ENCODE measurements at regions not wholly inside any gene's neighbourhood (a gene's known extent, or its start where the extent isn't known, plus 50 kb on each side); places are given as distances from the start of the nearest gene placed in this dataset.

DNA sequence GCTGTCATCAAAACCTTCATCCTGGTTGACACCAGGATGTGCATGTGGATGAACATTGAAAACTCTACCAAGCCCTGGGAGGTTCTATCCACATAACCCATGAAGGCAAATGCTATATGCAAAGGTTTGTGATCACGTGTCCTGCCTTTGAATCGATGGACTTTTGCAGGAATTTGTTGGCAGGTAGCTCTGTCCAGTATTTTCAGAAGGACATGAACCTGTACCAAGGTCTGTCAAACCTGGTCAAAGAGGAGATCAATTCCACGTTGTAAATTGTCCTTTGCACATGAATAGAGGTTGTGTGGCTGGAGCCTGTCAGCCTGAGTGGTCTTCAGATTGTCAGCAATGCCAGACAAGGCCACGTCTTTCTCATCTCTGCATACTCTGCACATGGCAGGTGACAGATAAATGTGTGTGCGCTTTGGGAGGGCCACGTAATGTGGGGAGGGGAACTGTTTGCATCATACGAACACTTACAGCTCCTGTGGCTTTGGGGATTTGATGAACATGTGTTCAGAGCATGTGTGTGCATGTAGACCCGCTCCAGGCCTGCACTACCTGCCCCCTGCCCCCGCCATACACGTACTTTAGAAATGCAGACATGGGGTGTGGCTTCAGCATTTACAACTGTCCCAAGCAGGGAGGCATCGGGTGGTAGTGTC is 169.1 kb downstream of the ERMARD start (continued):
- no peak for TF ChIP-seq ZNF138 (CRISPR knock-in tag; conservative IDR thresholded peaks at IDR 0.05)
- TF ChIP-seq CBFB (CRISPR knock-in tag; IDR thresholded peaks at IDR 0.05; ENCODE audit: low read depth) = no peak
- TF ChIP-seq FOXK1 (CRISPR knock-in tag; IDR thresholded peaks at IDR 0.05) = no peak
- TF ChIP-seq, protein P1, sequence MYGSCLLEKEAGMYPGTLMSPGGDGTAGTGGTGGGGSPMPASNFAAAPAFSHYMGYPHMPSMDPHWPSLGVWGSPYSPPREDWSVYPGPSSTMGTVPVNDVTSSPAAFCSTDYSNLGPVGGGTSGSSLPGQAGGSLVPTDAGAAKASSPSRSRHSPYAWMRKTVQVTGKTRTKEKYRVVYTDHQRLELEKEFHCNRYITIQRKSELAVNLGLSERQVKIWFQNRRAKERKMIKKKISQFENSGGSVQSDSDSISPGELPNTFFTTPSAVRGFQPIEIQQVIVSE (CRISPR knock-in tag; IDR thresholded peaks at IDR 0.05; ENCODE audit: borderline replicate concordance) = no peak
- TF ChIP-seq, protein P2, sequence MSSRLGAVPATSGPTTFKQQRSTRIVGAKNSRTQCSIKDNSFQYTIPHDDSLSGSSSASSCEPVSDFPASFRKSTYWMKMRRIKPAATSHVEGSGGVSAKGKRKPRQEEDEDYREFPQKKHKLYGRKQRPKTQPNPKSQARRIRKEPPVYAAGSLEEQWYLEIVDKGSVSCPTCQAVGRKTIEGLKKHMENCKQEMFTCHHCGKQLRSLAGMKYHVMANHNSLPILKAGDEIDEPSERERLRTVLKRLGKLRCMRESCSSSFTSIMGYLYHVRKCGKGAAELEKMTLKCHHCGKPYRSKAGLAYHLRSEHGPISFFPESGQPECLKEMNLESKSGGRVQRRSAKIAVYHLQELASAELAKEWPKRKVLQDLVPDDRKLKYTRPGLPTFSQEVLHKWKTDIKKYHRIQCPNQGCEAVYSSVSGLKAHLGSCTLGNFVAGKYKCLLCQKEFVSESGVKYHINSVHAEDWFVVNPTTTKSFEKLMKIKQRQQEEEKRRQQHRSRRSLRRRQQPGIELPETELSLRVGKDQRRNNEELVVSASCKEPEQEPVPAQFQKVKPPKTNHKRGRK (CRISPR knock-in tag; IDR thresholded peaks at IDR 0.05; ENCODE audit: borderline replicate concordance) = no peak

DNA sequence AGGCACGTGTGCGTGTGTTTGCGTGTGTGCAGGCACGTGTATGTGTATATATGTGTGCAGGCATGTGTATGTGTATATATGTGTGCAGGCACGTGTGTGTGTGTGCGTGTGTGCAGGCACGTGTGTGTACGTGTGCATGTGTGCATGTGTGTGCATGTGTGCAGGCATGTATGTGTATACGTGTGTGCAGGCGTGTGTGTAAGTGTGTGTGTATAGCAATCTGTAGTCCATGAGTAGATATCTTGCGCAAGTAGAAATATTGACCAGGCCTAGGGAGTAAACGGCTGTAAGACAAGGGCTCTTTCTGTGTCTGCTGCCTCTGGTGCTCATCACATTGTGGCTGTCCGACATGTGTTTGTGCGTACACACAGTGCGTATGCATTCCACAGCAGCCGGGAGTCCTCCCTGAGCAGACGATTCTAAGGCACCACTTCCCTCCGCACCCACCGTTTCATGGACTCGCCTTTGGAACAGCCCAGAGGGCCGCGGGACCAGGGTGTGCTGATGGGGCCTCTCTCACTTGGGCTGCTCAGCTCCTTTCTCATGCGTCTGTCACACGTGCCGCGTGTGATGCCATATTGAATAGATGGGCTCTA is 167.6 kb downstream of the ERMARD start:
- ATAC-seq (no peak), DNase-seq (ENCODE audit: low spot score) (no peak)
- TF ChIP-seq FOXK1 (CRISPR knock-in tag; IDR thresholded peaks at IDR 0.05) (no peak), CBFB (CRISPR knock-in tag; IDR thresholded peaks at IDR 0.05; ENCODE audit: low read depth) (no peak), NR2C2 (CRISPR knock-in tag; IDR thresholded peaks at IDR 0.05) (no peak), GTF2I (CRISPR knock-in tag; conservative IDR thresholded peaks at IDR 0.05) (no peak), KAT7 (CRISPR knock-in tag; IDR thresholded peaks at IDR 0.05; ENCODE audit: borderline replicate concordance) (no peak), ETV6 (CRISPR knock-in tag; IDR thresholded peaks at IDR 0.05) (no peak)
- TF ChIP-seq, protein P3, sequence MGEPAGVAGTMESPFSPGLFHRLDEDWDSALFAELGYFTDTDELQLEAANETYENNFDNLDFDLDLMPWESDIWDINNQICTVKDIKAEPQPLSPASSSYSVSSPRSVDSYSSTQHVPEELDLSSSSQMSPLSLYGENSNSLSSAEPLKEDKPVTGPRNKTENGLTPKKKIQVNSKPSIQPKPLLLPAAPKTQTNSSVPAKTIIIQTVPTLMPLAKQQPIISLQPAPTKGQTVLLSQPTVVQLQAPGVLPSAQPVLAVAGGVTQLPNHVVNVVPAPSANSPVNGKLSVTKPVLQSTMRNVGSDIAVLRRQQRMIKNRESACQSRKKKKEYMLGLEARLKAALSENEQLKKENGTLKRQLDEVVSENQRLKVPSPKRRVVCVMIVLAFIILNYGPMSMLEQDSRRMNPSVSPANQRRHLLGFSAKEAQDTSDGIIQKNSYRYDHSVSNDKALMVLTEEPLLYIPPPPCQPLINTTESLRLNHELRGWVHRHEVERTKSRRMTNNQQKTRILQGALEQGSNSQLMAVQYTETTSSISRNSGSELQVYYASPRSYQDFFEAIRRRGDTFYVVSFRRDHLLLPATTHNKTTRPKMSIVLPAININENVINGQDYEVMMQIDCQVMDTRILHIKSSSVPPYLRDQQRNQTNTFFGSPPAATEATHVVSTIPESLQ (CRISPR knock-in tag; IDR thresholded peaks at IDR 0.05) = no peak
- TF ChIP-seq, protein P4, sequence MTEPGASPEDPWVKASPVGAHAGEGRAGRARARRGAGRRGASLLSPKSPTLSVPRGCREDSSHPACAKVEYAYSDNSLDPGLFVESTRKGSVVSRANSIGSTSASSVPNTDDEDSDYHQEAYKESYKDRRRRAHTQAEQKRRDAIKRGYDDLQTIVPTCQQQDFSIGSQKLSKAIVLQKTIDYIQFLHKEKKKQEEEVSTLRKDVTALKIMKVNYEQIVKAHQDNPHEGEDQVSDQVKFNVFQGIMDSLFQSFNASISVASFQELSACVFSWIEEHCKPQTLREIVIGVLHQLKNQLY (CRISPR knock-in tag; IDR thresholded peaks at IDR 0.05) = no peak
- TF ChIP-seq, protein P5, sequence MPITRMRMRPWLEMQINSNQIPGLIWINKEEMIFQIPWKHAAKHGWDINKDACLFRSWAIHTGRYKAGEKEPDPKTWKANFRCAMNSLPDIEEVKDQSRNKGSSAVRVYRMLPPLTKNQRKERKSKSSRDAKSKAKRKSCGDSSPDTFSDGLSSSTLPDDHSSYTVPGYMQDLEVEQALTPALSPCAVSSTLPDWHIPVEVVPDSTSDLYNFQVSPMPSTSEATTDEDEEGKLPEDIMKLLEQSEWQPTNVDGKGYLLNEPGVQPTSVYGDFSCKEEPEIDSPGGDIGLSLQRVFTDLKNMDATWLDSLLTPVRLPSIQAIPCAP (CRISPR knock-in tag; IDR thresholded peaks at IDR 0.05) = no peak
- Mint-ChIP-seq H3K9me3 (peaks cover 22% of the 10 kb centered on the region), H3K4me1 (peaks cover 5% of the 10 kb centered on the region), H3K4me3 (no peak overlapping the region), H3K27me3 (ENCODE audit: low read depth) (no peaks in the 10 kb centered on the region; the same call in 1 of the 2 replicates), H3K27ac (no peak overlapping the region), H3K36me3 (no peaks in the 10 kb centered on the region)
- ChIA-PET CTCF (no interaction called here), POLR2A (no interaction called here)

DNA sequence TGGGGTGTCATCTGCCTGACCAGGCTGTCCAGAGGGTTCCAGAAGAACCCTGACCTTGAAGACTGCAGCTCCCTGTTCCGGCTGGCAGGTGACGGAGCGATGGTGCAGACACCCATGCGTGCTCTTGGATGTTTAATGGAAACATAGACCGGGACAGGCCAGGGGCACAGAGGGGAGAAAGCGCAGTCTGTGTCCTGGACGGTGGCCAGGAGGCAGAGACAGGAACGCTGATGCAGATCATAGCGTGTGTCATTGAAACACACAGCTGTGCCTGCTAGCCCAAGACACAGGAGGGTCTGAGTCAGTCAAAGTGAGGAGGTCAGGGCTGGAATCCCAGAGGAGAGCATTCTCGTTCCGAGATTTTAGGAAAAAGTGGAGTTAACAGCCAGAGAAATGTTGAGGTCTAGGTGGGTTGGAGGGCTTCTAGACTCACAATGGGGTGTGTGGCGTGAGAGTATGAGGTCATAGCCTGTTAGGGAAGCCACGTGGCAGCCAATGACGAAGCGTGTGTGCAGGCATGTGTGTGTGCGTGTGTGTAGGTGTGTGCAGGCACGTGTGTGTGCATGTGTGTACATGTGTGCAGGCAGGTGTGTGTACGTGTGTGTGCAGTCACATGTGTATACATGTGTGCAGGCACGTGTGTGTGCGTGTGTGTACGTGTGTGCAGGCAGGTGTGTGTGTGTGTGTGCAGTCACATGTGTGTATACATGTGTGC is 167.0 kb downstream of the ERMARD start:
- DNase-seq (ENCODE audit: low spot score) (no peak), ATAC-seq (no peak)
- ChIA-PET POLR2A (interaction anchor here (0.8 kb wide), 1 partner anchor 15 kb away, joined by 3 read pairs; no protein-coding TSS in a partner anchor), CTCF (no interaction called here)
- H3K4me1 Mint-ChIP-seq = peaks cover 5% of the 10 kb centered on the region
- no peak overlapping the region for H3K4me3 Mint-ChIP-seq
- H3K9me3 Mint-ChIP-seq = peaks cover 26% of the 10 kb centered on the region
- no peaks in the 10 kb centered on the region for H3K36me3 Mint-ChIP-seq
- no peaks in the 10 kb centered on the region; the same call in 1 of the 2 replicates for H3K27me3 Mint-ChIP-seq (ENCODE audit: low read depth)
- H3K27ac Mint-ChIP-seq = no peak overlapping the region
- TF ChIP-seq, protein P6, sequence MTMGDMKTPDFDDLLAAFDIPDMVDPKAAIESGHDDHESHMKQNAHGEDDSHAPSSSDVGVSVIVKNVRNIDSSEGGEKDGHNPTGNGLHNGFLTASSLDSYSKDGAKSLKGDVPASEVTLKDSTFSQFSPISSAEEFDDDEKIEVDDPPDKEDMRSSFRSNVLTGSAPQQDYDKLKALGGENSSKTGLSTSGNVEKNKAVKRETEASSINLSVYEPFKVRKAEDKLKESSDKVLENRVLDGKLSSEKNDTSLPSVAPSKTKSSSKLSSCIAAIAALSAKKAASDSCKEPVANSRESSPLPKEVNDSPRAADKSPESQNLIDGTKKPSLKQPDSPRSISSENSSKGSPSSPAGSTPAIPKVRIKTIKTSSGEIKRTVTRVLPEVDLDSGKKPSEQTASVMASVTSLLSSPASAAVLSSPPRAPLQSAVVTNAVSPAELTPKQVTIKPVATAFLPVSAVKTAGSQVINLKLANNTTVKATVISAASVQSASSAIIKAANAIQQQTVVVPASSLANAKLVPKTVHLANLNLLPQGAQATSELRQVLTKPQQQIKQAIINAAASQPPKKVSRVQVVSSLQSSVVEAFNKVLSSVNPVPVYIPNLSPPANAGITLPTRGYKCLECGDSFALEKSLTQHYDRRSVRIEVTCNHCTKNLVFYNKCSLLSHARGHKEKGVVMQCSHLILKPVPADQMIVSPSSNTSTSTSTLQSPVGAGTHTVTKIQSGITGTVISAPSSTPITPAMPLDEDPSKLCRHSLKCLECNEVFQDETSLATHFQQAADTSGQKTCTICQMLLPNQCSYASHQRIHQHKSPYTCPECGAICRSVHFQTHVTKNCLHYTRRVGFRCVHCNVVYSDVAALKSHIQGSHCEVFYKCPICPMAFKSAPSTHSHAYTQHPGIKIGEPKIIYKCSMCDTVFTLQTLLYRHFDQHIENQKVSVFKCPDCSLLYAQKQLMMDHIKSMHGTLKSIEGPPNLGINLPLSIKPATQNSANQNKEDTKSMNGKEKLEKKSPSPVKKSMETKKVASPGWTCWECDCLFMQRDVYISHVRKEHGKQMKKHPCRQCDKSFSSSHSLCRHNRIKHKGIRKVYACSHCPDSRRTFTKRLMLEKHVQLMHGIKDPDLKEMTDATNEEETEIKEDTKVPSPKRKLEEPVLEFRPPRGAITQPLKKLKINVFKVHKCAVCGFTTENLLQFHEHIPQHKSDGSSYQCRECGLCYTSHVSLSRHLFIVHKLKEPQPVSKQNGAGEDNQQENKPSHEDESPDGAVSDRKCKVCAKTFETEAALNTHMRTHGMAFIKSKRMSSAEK (CRISPR knock-in tag; IDR thresholded peaks at IDR 0.05; ENCODE audit: borderline replicate concordance) = no peak
- TF ChIP-seq, protein P7, sequence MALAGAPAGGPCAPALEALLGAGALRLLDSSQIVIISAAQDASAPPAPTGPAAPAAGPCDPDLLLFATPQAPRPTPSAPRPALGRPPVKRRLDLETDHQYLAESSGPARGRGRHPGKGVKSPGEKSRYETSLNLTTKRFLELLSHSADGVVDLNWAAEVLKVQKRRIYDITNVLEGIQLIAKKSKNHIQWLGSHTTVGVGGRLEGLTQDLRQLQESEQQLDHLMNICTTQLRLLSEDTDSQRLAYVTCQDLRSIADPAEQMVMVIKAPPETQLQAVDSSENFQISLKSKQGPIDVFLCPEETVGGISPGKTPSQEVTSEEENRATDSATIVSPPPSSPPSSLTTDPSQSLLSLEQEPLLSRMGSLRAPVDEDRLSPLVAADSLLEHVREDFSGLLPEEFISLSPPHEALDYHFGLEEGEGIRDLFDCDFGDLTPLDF (CRISPR knock-in tag; IDR thresholded peaks at IDR 0.05) = no peak
- TF ChIP-seq HMGA2 (CRISPR knock-in tag; IDR thresholded peaks at IDR 0.05) (no peak), ZNF232 (CRISPR knock-in tag; IDR thresholded peaks at IDR 0.05) (no peak), SMAD4 (CRISPR knock-in tag; IDR thresholded peaks at IDR 0.05) (no peak), MXD4 (CRISPR knock-in tag; IDR thresholded peaks at IDR 0.05; ENCODE audit: borderline replicate concordance) (no peak)

Measured in WTC11 (cell line).